NCI-H2081 (cell line): ENCODE measurements at regions not wholly inside any gene's neighbourhood (a gene's known extent, or its start where the extent isn't known, plus 50 kb on each side); places are given as distances from the start of the nearest gene placed in this dataset.
"Not testable (repeated sequence)": the region's sequence is repeated elsewhere in the genome, so short reads cannot be mapped to it uniquely, and the experiment has no call there.

Experiments
- DNase-seq, 2 experiments: peaks; one replicate each; lab custom pipeline; 2025; lab: John Stamatoyannopoulos, UW

- DNase-seq: peak in 1 of 2 experiments; percentile 10
These were observed 129.9 kb upstream of the TFPI start for GRCh38 chr2:187684174-187684573.

GRCh38 chr2:187686416-187687024 is 132.3 kb upstream of the TFPI start:
- DNase-seq: peak; percentile 1 to 29

- no peak for DNase-seq
These were observed 133.3 kb upstream of the TFPI start for GRCh38 chr2:187687585-187687984.

- DNase-seq: peak in 1 of 2 experiments; percentile 13
These were observed 135.1 kb upstream of the TFPI start for GRCh38 chr2:187689372-187689771.

GRCh38 chr2:187693923-187694322 is 139.7 kb upstream of the TFPI start:
- DNase-seq: no peak

- not testable (repeated sequence) for DNase-seq
These were observed 142.4 kb upstream of the TFPI start for GRCh38 chr2:187696644-187697043.

GRCh38 chr2:187698374-187699110 is 144.3 kb upstream of the TFPI start:
- no peak for DNase-seq

GRCh38 chr2:187702157-187702556 is 147.9 kb upstream of the TFPI start:
- DNase-seq: no peak

- no peak for DNase-seq
These were observed 154.0 kb upstream of the TFPI start for GRCh38 chr2:187708272-187708671.

- DNase-seq: no peak
These were observed 154.8 kb upstream of the TFPI start for GRCh38 chr2:187709065-187709464.

GRCh38 chr2:187710791-187711521 is 156.7 kb upstream of the TFPI start:
- no peak for DNase-seq

GRCh38 chr2:187715590-187715989 is 161.4 kb upstream of the TFPI start:
- no peak for DNase-seq

- DNase-seq: no peak
These were observed 162.1 kb upstream of the TFPI start for GRCh38 chr2:187716301-187716700.

- DNase-seq: no peak
These were observed 163.9 kb upstream of the TFPI start for GRCh38 chr2:187718092-187718491.

GRCh38 chr2:187719510-187719909 is 165.3 kb upstream of the TFPI start:
- DNase-seq: no peak

GRCh38 chr2:187748958-187749357 is 194.7 kb upstream of the TFPI start:
- DNase-seq: no peak

GRCh38 chr2:187749804-187750431 is 195.7 kb upstream of the TFPI start:
- no peak for DNase-seq

- DNase-seq: no peak
These were observed 214.8 kb upstream of the TFPI start for GRCh38 chr2:187768995-187769394.

- no peak for DNase-seq
These were observed 215.2 kb upstream of the TFPI start for GRCh38 chr2:187769437-187769836.

GRCh38 chr2:187774551-187775071 is 220.4 kb upstream of the TFPI start:
- DNase-seq: no peak

- DNase-seq: no peak
These were observed 221.0 kb upstream of the TFPI start for GRCh38 chr2:187775196-187775595.

GRCh38 chr2:187775651-187776050 is 221.4 kb upstream of the TFPI start:
- DNase-seq: no peak
